Medulla oblongata (tissue), 1 donor: ENCODE measurements at regions not wholly inside any gene's neighbourhood (a gene's known extent, or its start where the extent isn't known, plus 50 kb on each side); places are given as distances from the start of the nearest gene placed in this dataset.

Source experiments
- DNase-seq: peaks from one replicate; pipeline ENCODE4 v3.0.0-alpha.2; 2015; ENCODE audit errors: extremely low spot score

DNA sequence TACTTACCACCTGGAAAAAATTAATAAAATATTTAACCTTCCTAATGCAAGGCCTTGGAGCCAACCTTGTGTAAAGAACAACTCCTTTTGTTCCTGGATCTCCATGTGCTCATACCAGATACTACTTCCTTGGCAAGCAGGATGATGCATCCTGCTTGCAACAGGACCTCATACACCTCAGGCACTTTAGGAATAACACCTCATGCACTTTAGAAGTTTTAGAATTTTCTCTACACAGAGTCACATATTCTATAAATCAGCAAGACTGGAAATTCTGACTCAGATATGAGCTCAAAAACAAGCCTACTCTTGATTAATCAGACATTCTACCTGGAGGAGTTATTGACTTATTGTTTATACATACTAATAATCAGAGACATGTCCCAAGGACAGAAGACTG, 209.6 kb upstream of the CDH10 start:
- no peak for DNase-seq

GRCh38 chr5:24850926-24851486, 206.2 kb upstream of the CDH10 start:
- DNase-seq: peak; percentile 77

DNA sequence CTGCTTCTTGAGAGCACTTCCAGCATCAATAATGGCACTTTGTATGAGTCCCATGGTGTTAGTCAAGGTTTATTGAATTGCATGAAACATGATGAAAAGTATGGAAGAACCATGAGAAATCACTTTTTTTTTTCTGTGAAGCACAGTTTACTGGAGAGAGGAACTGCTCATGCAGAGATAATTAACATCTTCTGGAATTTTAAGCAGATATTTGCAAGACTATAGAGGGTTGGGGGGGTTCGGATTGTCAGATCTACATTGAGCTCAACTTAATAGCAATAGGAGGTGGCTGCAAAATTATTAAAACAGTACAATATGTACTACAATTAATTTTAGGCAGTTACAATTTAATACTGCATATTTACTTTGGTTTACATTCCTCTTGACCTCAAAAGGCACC, 204.4 kb upstream of the CDH10 start:
- no peak for DNase-seq

- no peak for DNase-seq
These were observed 187.2 kb upstream of the CDH10 start for GRCh38 chr5:24831989-24832388.

GRCh38 chr5:24823625-24824024, 178.8 kb upstream of the CDH10 start:
- no peak for DNase-seq

DNA sequence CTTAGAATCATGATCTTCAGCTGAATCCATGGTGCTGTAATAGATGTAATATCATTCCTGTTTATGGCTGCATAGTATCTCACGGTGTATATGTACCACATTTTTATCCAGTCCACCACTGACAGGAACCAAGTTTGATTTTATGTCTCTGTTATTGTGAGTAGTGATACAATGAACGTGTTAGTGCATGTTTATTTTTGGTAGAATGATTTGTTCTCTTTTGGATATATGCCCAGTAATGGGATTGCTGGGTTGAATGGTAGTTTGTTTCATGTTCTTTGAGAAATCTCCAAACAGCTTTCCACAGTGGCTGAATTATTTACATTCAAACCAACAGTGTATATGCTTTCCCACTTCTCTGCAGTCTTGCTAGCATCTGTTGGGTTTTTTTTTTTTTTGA, 175.1 kb upstream of the CDH10 start:
- DNase-seq: no peak

DNA sequence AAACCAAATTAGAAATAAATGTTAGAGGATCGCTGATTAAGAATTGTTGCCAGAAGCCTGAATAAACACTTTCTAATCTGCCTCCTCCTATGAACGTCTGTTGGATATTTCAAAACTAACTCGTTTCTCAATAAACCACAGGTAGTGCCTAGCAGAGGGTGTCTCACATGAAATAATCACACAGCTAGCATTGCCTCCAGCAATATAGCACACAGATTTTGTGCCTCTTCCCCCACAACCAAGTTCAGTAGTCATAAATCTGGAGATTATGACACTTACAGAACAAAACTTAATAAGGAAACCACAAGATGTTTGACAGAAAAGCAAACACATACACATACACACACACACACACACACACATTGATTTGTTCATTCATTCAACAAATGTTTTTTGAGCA, 173.2 kb upstream of the CDH10 start:
- no peak for DNase-seq

GRCh38 chr5:24816206-24816605, 171.4 kb upstream of the CDH10 start:
- peak; percentile 40 for DNase-seq

GRCh38 chr5:24805230-24805629, 160.5 kb upstream of the CDH10 start:
- no peak for DNase-seq

DNA sequence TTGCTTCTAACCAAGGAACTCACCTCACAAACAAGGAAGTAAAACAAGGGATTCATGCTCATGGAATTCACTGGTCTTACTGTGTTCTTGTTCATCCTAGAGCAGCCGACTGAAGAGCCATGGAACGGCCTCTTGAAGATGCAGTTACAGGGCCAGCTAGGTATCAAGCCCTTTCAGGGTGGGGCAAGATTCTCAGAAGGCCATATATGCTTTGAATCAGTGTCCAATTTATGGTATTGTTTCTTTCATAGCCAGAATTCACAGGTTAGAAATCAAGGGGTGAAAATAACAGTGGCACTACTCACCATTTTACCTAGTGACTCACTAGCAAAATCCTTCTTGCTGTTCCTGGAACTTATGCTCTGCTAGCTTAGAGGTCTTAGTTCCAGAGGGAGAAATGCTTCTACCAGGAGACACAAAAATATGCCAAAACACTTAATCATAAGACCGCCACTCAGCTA, 159.5 kb upstream of the CDH10 start:
- no peak for DNase-seq

GRCh38 chr5:24791326-24791725, 146.5 kb upstream of the CDH10 start:
- no peak for DNase-seq

GRCh38 chr5:24789611-24790351, 145.0 kb upstream of the CDH10 start:
- no peak for DNase-seq

- DNase-seq: no peak
These were observed 144.2 kb upstream of the CDH10 start for GRCh38 chr5:24788829-24789514.

GRCh38 chr5:24786108-24786507, 141.3 kb upstream of the CDH10 start:
- DNase-seq: no peak

- no peak for DNase-seq
These were observed 138.8 kb upstream of the CDH10 start for GRCh38 chr5:24783596-24783995.

DNA sequence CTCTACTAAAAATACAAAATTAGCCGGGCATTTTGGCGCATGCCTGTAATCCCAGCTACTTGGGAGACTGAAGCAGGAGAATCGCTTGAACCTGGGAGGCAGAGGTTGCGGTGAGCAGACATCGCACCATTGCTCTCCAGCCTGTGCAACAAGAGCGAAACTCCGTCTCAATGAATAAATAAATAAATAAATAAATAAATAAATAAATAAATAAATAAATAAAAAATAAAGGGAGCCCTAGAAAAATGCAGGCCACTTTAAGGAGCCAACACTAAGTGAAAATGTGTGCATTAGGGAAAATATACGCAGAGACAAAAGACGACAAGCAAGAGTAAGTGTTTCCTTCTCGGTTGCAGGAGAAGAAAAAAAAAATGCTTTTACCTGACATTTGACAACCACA, 132.6 kb upstream of the CDH10 start:
- DNase-seq: no peak

GRCh38 chr5:24773261-24773660, 128.5 kb upstream of the CDH10 start:
- DNase-seq: no peak

DNA sequence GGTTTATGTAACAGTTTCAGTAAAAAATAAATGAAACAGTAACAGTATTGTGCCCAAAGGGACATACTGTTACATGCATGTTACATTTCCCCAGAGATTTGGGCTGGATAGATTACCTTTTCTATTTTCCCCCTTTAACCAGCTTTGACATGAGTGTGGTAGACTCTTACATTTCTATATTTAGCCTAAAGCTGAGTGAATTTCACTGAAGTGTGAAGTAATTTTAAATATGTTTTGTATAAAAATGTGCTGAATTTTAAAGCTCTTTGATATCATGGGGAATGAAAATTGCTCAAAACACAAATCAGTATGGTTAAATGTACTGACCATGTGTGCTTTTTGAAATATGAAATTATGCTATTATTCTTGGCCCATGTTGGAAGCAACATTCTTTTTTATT, 122.3 kb upstream of the CDH10 start:
- DNase-seq: no peak

DNA sequence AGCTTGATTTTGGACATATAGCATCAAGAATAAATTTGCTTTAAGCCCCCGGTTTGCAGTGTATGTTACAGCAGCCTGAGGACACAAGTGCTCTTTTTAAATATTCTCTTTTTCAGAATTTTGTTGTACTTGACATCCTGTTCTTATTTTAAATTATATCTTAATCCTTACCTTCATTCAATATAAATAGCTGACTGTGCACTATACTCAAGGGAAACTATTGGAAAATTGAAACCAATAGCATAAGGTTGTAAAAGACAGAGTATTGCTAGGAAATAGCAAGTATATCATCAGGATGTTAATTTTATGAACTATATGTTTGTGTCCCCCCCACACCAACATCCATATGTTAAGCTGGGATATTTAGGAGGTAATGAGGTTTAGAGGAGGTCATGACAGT, 120.4 kb upstream of the CDH10 start:
- DNase-seq: no peak

- no peak for DNase-seq
These were observed 105.6 kb upstream of the CDH10 start for GRCh38 chr5:24750355-24750754.

- no peak for DNase-seq
These were observed 104.9 kb upstream of the CDH10 start for GRCh38 chr5:24749701-24750100.

- no peak for DNase-seq
These were observed 102.5 kb upstream of the CDH10 start for GRCh38 chr5:24747327-24747726.

DNA sequence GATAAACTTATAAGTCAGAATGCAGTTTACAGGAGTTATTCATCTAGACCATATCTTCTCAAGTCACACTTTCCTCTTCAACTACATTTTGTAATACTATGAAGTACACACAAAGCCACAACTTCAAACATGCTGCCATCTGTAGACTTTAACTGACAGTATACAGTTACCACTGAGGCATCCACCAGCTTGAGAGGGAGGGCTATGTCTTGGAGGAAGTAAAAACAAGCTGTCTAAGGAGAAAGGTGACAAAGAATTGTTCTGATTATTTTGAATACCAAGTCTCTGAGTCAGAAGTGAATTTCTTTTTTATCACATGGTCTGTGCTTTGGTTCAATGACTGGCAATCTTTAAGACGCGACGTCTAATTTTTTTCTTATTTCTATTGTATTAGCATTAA, 97.6 kb upstream of the CDH10 start:
- DNase-seq: no peak
